Brain microvascular endothelial cell (primary cell): ENCODE measurements at regions not wholly inside any gene's neighbourhood (a gene's known extent, or its start where the extent isn't known, plus 50 kb on each side); places are given as distances from the start of the nearest gene placed in this dataset.

Source experiments
- DNase-seq: peaks from one replicate; pipeline ENCODE4 v3.0.0-alpha.2; 2020
- H3K27ac ChIP-seq: fragments of 250-450 bp; sonication (Bioruptor Pico); 2 replicates; pipeline ENCODE4 v1.5.1; 2020; ENCODE audit warnings: mild to moderate bottlenecking, moderate library complexity
- H3K27me3 ChIP-seq: fragments of 250-450 bp; sonication (Bioruptor Pico); replicated peaks from 2 replicates; pipeline ENCODE4 v1.5.1; 2020; ENCODE audit warnings: mild to moderate bottlenecking
- H3K36me3 ChIP-seq: fragments of 250-450 bp; sonication (Bioruptor Pico); replicated peaks from 2 replicates; pipeline ENCODE4 v1.5.1; 2020; ENCODE audit warnings: mild to moderate bottlenecking
- H3K4me3 ChIP-seq: 2 replicates; pipeline ENCODE4 v1.5.1; 2011; ENCODE audit warnings: low read depth, mild to moderate bottlenecking, control low read depth, low read length, moderate library complexity
- in situ Hi-C: cut with HindIII; loops from 2 replicates; pipeline ENCODE4 v1.10.0; 2017; ENCODE audit warnings: low sequenced_read_pairs, low pct_ligation_motif_present
- TF ChIP-seq, protein P1 (sequence below): IDR thresholded peaks from 2 replicates; pipeline ENCODE4 v1.5.1; 2011; ENCODE audit warnings: low read depth, mild to moderate bottlenecking, moderate library complexity, low read length, control low read depth, inconsistent platforms; ENCODE audit errors: missing control alignments

DNA sequence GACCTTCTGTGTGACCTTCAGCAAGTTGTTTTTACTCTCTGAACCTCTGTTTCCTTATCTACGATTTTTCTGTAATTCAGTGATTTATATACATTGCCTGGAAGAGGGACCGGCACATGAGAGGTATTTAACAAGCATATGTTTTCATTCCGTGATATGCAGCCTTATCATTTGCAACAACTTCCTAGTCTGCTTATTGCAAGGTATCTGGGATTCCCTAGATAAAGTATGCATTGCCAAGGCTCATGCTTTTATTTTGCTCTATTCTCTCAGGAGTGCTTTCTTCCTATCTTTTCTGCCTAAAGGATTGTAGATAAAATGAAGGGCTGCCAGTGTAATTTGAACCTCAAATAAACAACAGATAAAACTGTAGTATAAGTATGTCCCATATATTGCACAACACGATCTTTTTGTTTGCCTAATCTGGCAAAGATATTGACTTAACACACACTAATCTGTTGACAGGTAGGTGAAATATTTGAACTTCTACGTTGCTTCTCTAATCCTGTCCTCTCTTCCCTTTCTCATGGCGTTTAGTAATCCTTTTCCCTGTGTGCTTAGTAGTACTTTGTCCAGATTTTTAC lies 377.2 kb upstream of the TNC start:
- Histone ChIP-seq H3K36me3 (no peaks in the 10 kb centered on the region), H3K4me3 (no peak overlapping the region), H3K27ac (no peak overlapping the region), H3K27me3 (no peaks in the 10 kb centered on the region)
- TF ChIP-seq, protein P1, sequence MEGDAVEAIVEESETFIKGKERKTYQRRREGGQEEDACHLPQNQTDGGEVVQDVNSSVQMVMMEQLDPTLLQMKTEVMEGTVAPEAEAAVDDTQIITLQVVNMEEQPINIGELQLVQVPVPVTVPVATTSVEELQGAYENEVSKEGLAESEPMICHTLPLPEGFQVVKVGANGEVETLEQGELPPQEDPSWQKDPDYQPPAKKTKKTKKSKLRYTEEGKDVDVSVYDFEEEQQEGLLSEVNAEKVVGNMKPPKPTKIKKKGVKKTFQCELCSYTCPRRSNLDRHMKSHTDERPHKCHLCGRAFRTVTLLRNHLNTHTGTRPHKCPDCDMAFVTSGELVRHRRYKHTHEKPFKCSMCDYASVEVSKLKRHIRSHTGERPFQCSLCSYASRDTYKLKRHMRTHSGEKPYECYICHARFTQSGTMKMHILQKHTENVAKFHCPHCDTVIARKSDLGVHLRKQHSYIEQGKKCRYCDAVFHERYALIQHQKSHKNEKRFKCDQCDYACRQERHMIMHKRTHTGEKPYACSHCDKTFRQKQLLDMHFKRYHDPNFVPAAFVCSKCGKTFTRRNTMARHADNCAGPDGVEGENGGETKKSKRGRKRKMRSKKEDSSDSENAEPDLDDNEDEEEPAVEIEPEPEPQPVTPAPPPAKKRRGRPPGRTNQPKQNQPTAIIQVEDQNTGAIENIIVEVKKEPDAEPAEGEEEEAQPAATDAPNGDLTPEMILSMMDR = no peak
- no peak for DNase-seq
- in situ Hi-C loops = no loop called here

- Histone ChIP-seq H3K27ac (no peak overlapping the region), H3K4me3 (no peak overlapping the region), H3K27me3 (no peaks in the 10 kb centered on the region), H3K36me3 (no peaks in the 10 kb centered on the region)
- TF ChIP-seq, protein P1 = no peak
- no peak for DNase-seq
- in situ Hi-C loops = no loop called here
Measured at GRCh38 chr9:115495836-115496235, 377.9 kb upstream of the TNC start.

- H3K4me3 ChIP-seq = no peak overlapping the region
- no peak overlapping the region for H3K27ac ChIP-seq
- no peak for DNase-seq
- H3K36me3 ChIP-seq = no peaks in the 10 kb centered on the region
- H3K27me3 ChIP-seq = no peaks in the 10 kb centered on the region
- in situ Hi-C loops = no loop called here
- TF ChIP-seq, protein P1 = no peak
Measured at GRCh38 chr9:115498303-115498702, 380.3 kb upstream of the TNC start.

- no peak overlapping the region for H3K4me3 ChIP-seq
- H3K27ac ChIP-seq = no peak overlapping the region
- no peak for DNase-seq
- H3K36me3 ChIP-seq = no peaks in the 10 kb centered on the region
- in situ Hi-C loops = no loop called here
- TF ChIP-seq, protein P1 = no peak
- no peaks in the 10 kb centered on the region for H3K27me3 ChIP-seq
Measured at GRCh38 chr9:115507148-115507547, 389.2 kb upstream of the TNC start.

GRCh38 chr9:115513148-115513547 lies 395.2 kb upstream of the TNC start:
- DNase-seq = no peak
- Histone ChIP-seq H3K27ac (no peak overlapping the region), H3K4me3 (no peak overlapping the region), H3K36me3 (no peaks in the 10 kb centered on the region), H3K27me3 (no peaks in the 10 kb centered on the region)
- TF ChIP-seq, protein P1 = no peak
- in situ Hi-C loops = no loop called here

- Histone ChIP-seq H3K27ac (no peak overlapping the region), H3K4me3 (no peak overlapping the region), H3K36me3 (no peaks in the 10 kb centered on the region), H3K27me3 (no peaks in the 10 kb centered on the region)
- in situ Hi-C loops = no loop called here
- TF ChIP-seq, protein P1 = no peak
- DNase-seq = no peak
Measured at GRCh38 chr9:115514454-115514853, 396.5 kb upstream of the TNC start.
